Endothelial cell of umbilical vein (primary cell): ENCODE measurements at regions not wholly inside any gene's neighbourhood (a gene's known extent, or its start where the extent isn't known, plus 50 kb on each side); places are given as distances from the start of the nearest gene placed in this dataset.

Source experiments
- BruUV-seq: library from RNA; stranded (reverse); fragments of 400-500 nt; replicated peaks from 2 replicates; lab custom pipeline; 2021; lab: Mats Ljungman, UMichigan
- CTCF ChIA-PET: fragments of 300-600, 350-600 bp; sonication (Branson Sonifier 250); formaldehyde crosslinking; loops from one replicate; lab custom pipeline; 2021; ENCODE audit warnings: antibody characterized with exemption, inconsistent platforms; lab: Charles Lee
- POLR2A ChIA-PET: fragments of 300-600, 350-600 bp; sonication (Branson Sonifier 250); formaldehyde crosslinking; loops from one replicate; lab custom pipeline; 2021; ENCODE audit warnings: antibody characterized with exemption, inconsistent platforms; lab: Charles Lee
- DNase-seq: peaks from one replicate; pipeline ENCODE4 v3.0.0-alpha.2; 2011; ENCODE audit warnings: low read depth, low spot score
- FAIRE-seq: peaks from 2 replicates; lab custom pipeline; 2011; peaks lifted over from hg19 to GRCh38; lab: Jason Lieb, UNC
- H2AFZ ChIP-seq: 2 replicates; pipeline ENCODE4 v1.6.0; 2012; ENCODE audit warnings: low read depth, low read length, control low read depth, inconsistent platforms
- H3K27ac ChIP-seq: 2 replicates; pipeline ENCODE4 v1.5.1; 2011; ENCODE audit warnings: low read depth, mild to moderate bottlenecking, control low read depth, low read length, moderate library complexity; ENCODE audit not compliant: insufficient read depth
- H3K27me3 ChIP-seq, 2 experiments: 2 replicates each; pipeline versions ENCODE4 v1.6.0 to v1.6.1; 2011; ENCODE audit warnings: low read length in 2 of 2, mixed read lengths in 1 of 2; ENCODE audit not compliant: control insufficient read depth in 2 of 2, insufficient read depth in 2 of 2
- H3K36me3 ChIP-seq, 2 experiments: 2 replicates in 1 of 2; 3 replicates in 1 of 2; pipeline ENCODE4 v1.5.1; 2011; ENCODE audit warnings: low read length in 2 of 2, mild to moderate bottlenecking in 1 of 2, moderate library complexity in 1 of 2; ENCODE audit not compliant: control insufficient read depth in 2 of 2, insufficient read depth in 2 of 2; ENCODE audit errors: extremely low read depth in 1 of 2
- H3K4me1 ChIP-seq: 3 replicates; pipeline ENCODE4 v1.5.1; 2011; ENCODE audit warnings: mild to moderate bottlenecking, low read length; ENCODE audit not compliant: control insufficient read depth, insufficient read depth; ENCODE audit errors: extremely low read depth
- H3K4me2 ChIP-seq: 2 replicates; pipeline ENCODE4 v1.6.1; 2011; ENCODE audit warnings: low read length, control low read depth, mixed read lengths; ENCODE audit not compliant: insufficient read depth
- H3K4me3 ChIP-seq, 3 experiments: fragments of 200-600 bp in 1 of 3; sonication (generic), shearing (Covaris generic) in 1 of 3; replicated peaks in 1 of 3; 2 replicates each; pipeline ENCODE4 v1.5.1; 2011 to 2016; ENCODE audit warnings: control low read depth in 3 of 3, low read length in 3 of 3, mild to moderate bottlenecking in 2 of 3, inconsistent platforms in 1 of 3, low read depth in 1 of 3, moderate library complexity in 1 of 3; ENCODE audit not compliant: insufficient read depth in 1 of 3
- H3K79me2 ChIP-seq: 2 replicates; pipeline ENCODE4 v1.6.0; 2012; ENCODE audit warnings: low read length, inconsistent platforms; ENCODE audit not compliant: control insufficient read depth, insufficient read depth
- H3K9ac ChIP-seq: replicated peaks from 2 replicates; pipeline ENCODE3; 2011; ENCODE audit warnings: low read length, control low read depth; ENCODE audit not compliant: insufficient read depth; ENCODE audit errors: extremely low read depth
- H3K9me1 ChIP-seq: replicated peaks from 3 replicates; pipeline ENCODE4 v1.6.0; 2011; ENCODE audit warnings: mild to moderate bottlenecking, low read length; ENCODE audit not compliant: control insufficient read depth, insufficient read depth; ENCODE audit errors: extremely low read depth
- H3K9me3 ChIP-seq: replicated peaks from 2 replicates; pipeline ENCODE4 v1.5.1; 2012; ENCODE audit warnings: low read length, inconsistent platforms; ENCODE audit not compliant: control insufficient read depth, insufficient read depth
- H4K20me1 ChIP-seq: replicated peaks from 2 replicates; pipeline ENCODE3; 2011; ENCODE audit warnings: mild to moderate bottlenecking, low read length; ENCODE audit not compliant: control insufficient read depth, insufficient read depth; ENCODE audit errors: extremely low read depth
- EZH2 ChIP-seq: IDR thresholded peaks from 2 replicates; pipeline ENCODE4 v1.6.1; 2012; ENCODE audit warnings: borderline replicate concordance, low read depth, mild to moderate bottlenecking, moderate library complexity, low read length, inconsistent platforms; ENCODE audit not compliant: severe bottlenecking
- FOS ChIP-seq: IDR thresholded peaks from 2 replicates; pipeline ENCODE4 v1.6.1; 2011; ENCODE audit warnings: mild to moderate bottlenecking, low read length, moderate library complexity, borderline replicate concordance; ENCODE audit not compliant: insufficient read depth
- GATA2 ChIP-seq: IDR thresholded peaks from 2 replicates; pipeline ENCODE4 v1.7.0; 2011; ENCODE audit warnings: low read depth, mild to moderate bottlenecking, moderate library complexity, mixed read lengths, low read length; ENCODE audit not compliant: insufficient read length, insufficient read depth
- JUN ChIP-seq: IDR thresholded peaks from 2 replicates; pipeline ENCODE4 v1.6.1; 2011; ENCODE audit warnings: borderline replicate concordance, low read depth; ENCODE audit not compliant: insufficient read length, insufficient read depth
- MYC ChIP-seq: IDR thresholded peaks from one replicate; pipeline ENCODE4 v1.6.1; 2011; ENCODE audit warnings: mild to moderate bottlenecking, low read depth, low read length
- POLR2A ChIP-seq: IDR thresholded peaks from 2 replicates; pipeline ENCODE4 v1.6.1; 2012; ENCODE audit warnings: low read depth, mild to moderate bottlenecking, control low read depth, low read length
- POLR2AphosphoS5 ChIP-seq: IDR thresholded peaks from 2 replicates; pipeline ENCODE4 v1.6.1; 2012; ENCODE audit warnings: low read depth, mild to moderate bottlenecking, control low read depth, low read length, moderate library complexity; ENCODE audit not compliant: insufficient read depth
- dilution Hi-C: fragments of 300-500 bp; cut with MboI; formaldehyde crosslinking; loops from one replicate; pipeline ENCODE4 v1.15.0; 2019; ENCODE audit warnings: low sequenced_read_pairs; ENCODE audit not compliant: extremely low pct_ligation_motif_present
- intact Hi-C: fragments of 100-400 bp; cut with micrococcal nuclease; formaldehyde crosslinking; loops from one replicate; pipeline ENCODE4 v1.10.0; 2022
- TF ChIP-seq, protein P1 (sequence below), 2 donors: IDR thresholded peaks; 1 replicate in 1 of 2; 2 replicates in 1 of 2; pipeline ENCODE4 v1.5.1; 2011; ENCODE audit warnings: low read length in 2 of 2, mild to moderate bottlenecking in 2 of 2, moderate library complexity in 2 of 2, control low read depth in 1 of 2, inconsistent platforms in 1 of 2, low read depth in 1 of 2; ENCODE audit not compliant: insufficient read depth in 1 of 2; ENCODE audit errors: extremely low read depth in 1 of 2
- TF ChIP-seq, protein P2 (sequence below): IDR thresholded peaks from 2 replicates; pipeline ENCODE4 v1.6.1; 2011; ENCODE audit not compliant: insufficient read depth, insufficient read length

DNA sequence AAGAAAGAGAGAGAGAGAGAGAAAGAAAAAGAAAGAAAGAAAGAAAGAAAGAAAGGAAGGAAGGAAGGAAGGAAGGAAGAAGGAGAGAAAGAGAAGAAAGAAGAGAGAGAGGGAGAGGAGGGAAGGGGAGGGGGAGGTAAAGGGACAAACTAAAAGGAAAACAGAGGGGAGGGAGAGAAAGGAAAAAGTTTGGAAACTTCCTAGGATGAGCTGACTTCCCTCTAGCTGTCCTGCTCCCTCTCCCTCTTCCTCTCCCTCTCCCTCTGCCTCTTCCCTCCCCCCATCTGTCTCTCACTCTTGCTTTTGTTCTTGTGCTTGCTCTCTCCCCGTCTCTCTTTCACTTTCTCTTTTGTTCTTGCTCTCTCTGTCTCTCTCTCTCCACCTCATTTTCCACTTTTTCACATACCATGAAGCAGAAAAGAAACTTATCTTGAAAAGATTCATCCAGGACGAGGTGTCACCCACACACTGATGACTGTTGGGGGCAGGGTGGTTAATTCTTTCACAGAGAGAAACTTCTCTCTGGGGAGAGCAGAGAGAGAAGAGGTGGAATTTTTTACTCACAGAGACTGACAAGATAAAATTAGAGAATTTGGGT lies 56.4 kb upstream of the DUSP22 start:
- Histone ChIP-seq H3K9ac (no peak overlapping the region), H4K20me1 (no peaks in the 10 kb centered on the region), H3K79me2 (no peaks in the 10 kb centered on the region), H3K9me1 (no peaks in the 10 kb centered on the region), H3K4me1 (no peaks in the 10 kb centered on the region), H3K9me3 (no peaks in the 10 kb centered on the region), H3K4me3 (no peak overlapping the region), H3K27me3 (no peaks in the 10 kb centered on the region), H3K36me3 (no peaks in the 10 kb centered on the region), H3K4me2 (no peak overlapping the region), H3K27ac (no peak overlapping the region), H2AFZ (no peak overlapping the region)
- TF ChIP-seq POLR2A (no peak), EZH2 (no peak), GATA2 (no peak), FOS (no peak), JUN (no peak), MYC (no peak), POLR2AphosphoS5 (no peak)
- TF ChIP-seq, protein P1, sequence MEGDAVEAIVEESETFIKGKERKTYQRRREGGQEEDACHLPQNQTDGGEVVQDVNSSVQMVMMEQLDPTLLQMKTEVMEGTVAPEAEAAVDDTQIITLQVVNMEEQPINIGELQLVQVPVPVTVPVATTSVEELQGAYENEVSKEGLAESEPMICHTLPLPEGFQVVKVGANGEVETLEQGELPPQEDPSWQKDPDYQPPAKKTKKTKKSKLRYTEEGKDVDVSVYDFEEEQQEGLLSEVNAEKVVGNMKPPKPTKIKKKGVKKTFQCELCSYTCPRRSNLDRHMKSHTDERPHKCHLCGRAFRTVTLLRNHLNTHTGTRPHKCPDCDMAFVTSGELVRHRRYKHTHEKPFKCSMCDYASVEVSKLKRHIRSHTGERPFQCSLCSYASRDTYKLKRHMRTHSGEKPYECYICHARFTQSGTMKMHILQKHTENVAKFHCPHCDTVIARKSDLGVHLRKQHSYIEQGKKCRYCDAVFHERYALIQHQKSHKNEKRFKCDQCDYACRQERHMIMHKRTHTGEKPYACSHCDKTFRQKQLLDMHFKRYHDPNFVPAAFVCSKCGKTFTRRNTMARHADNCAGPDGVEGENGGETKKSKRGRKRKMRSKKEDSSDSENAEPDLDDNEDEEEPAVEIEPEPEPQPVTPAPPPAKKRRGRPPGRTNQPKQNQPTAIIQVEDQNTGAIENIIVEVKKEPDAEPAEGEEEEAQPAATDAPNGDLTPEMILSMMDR (IDR thresholded peaks at IDR 0.05; ENCODE audit: extremely low read depth in 1 of 2, insufficient read depth in 1 of 2, low read depth in 1 of 2, low read length in 2 of 2): no peak
- TF ChIP-seq, protein P2, sequence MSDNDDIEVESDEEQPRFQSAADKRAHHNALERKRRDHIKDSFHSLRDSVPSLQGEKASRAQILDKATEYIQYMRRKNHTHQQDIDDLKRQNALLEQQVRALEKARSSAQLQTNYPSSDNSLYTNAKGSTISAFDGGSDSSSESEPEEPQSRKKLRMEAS: no peak
- no TSS peak for BruUV-seq
- POLR2A ChIA-PET: no interaction called here
- intact Hi-C loops: no loop called here
- CTCF ChIA-PET: no interaction called here
- dilution Hi-C loops: no loop called here
- no peak for FAIRE-seq
- no peak for DNase-seq
